ENCODE measurements at regions not wholly inside any gene's neighbourhood (a gene's known extent, or its start where the extent isn't known, plus 50 kb on each side); places are given as distances from the start of the nearest gene placed in this dataset.

- intact Hi-C loops (cut with DNase I): no loop called here
- 76 to 81% methylated on average over 5 of the region's 5 CpGs for WGBS, 2 donors
Measured at GRCh38 chr2:102986826-102987490, 225.1 kb downstream of the TMEM182 start.

DNA sequence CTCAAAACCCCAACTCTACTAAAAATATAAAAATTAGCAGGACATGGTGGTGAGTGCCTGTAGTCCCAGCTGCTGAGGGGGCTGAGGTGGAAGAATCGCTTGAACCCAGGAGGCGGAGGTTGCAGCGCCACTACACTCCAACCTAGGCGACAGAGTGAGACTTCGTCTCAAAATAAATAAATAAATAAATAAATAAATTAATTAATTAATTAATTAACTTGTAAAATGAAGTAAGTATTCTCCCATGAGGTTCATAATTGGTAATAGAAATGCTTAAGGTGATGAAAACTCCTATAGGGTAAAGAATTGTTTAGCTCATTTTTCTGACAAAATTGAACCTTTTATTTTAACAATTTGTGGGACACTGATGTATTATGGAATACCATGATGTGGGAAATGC, 230.8 kb downstream of the TMEM182 start:
- no peak for DNase-seq
- 92 to 98% methylated on average over 5 of the region's 5 CpGs for WGBS, 2 donors
- Histone ChIP-seq H3K27ac (no peak overlapping the region), H3K4me3 (no peak overlapping the region), H3K36me3 (no peaks in the 10 kb centered on the region), H3K4me1 (no peaks in the 10 kb centered on the region), H3K27me3 (no peaks in the 10 kb centered on the region), H3K9me3 (no peaks in the 10 kb centered on the region)
- no peak for TF ChIP-seq POLR2AphosphoS5 (IDR thresholded peaks at IDR 0.05)
- TF ChIP-seq, protein P1, sequence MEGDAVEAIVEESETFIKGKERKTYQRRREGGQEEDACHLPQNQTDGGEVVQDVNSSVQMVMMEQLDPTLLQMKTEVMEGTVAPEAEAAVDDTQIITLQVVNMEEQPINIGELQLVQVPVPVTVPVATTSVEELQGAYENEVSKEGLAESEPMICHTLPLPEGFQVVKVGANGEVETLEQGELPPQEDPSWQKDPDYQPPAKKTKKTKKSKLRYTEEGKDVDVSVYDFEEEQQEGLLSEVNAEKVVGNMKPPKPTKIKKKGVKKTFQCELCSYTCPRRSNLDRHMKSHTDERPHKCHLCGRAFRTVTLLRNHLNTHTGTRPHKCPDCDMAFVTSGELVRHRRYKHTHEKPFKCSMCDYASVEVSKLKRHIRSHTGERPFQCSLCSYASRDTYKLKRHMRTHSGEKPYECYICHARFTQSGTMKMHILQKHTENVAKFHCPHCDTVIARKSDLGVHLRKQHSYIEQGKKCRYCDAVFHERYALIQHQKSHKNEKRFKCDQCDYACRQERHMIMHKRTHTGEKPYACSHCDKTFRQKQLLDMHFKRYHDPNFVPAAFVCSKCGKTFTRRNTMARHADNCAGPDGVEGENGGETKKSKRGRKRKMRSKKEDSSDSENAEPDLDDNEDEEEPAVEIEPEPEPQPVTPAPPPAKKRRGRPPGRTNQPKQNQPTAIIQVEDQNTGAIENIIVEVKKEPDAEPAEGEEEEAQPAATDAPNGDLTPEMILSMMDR (IDR thresholded peaks at IDR 0.05): no peak
- no peak for TF ChIP-seq POLR2A (IDR thresholded peaks at IDR 0.05)
- TF ChIP-seq EP300 (IDR thresholded peaks at IDR 0.05): no peak
- intact Hi-C loops (cut with DNase I): no loop called here

More at GRCh38 chr2:102986826-102987490, 225.1 kb downstream of the TMEM182 start:
- TF ChIP-seq, protein P1 (IDR thresholded peaks at IDR 0.05): no peak
- no peak for TF ChIP-seq POLR2A (IDR thresholded peaks at IDR 0.05)
- no peak for TF ChIP-seq EP300 (IDR thresholded peaks at IDR 0.05)
- no peak for TF ChIP-seq POLR2AphosphoS5 (IDR thresholded peaks at IDR 0.05)
- Histone ChIP-seq H3K27me3 (no peaks in the 10 kb centered on the region), H3K9me3 (no peaks in the 10 kb centered on the region), H3K27ac (no peak overlapping the region), H3K36me3 (no peaks in the 10 kb centered on the region), H3K4me3 (no peak overlapping the region), H3K4me1 (peaks cover 0 to 4% (median 0%) of the 10 kb centered on the region in 4 donors)
- DNase-seq: no peak

DNA sequence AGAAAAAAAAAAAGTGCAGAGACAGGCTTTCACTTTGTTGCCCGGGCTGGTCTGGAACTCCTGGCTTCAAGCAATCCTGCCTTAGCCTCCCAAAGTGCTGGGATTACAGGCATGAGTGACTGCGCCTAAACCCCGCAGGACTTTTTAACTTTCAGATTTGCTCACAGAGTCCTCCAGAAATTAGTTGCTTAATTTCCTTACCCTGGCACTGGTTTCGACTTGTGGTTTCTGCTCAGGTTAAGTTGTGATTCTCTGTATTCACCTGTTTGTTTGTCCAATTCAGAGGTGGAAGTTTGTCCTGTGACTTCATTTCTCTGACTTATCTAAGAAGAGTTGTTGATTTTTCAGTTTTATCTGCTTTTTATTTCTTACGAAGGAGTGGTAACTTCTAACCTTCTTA, 238.1 kb downstream of the TMEM182 start:
- DNase-seq: no peak
- no peaks in the 10 kb centered on the region for H3K27me3 ChIP-seq
- intact Hi-C loops (cut with DNase I): no loop called here
- no peaks in the 10 kb centered on the region for H3K36me3 ChIP-seq
- WGBS, 2 donors: 84 to 86% methylated on average over 5 of the region's 5 CpGs
- H3K4me1 ChIP-seq: no peaks in the 10 kb centered on the region
- H3K9me3 ChIP-seq: no peaks in the 10 kb centered on the region
- H3K27ac ChIP-seq: no peak overlapping the region
- no peak for TF ChIP-seq POLR2A (IDR thresholded peaks at IDR 0.05)
- TF ChIP-seq, protein P1 (IDR thresholded peaks at IDR 0.05): no peak
- TF ChIP-seq EP300 (IDR thresholded peaks at IDR 0.05): no peak
- no peak for TF ChIP-seq POLR2AphosphoS5 (IDR thresholded peaks at IDR 0.05)
- no peak overlapping the region for H3K4me3 ChIP-seq

- TF ChIP-seq EP300 (IDR thresholded peaks at IDR 0.05): no peak
- DNase-seq: no peak
- H3K27me3 ChIP-seq: no peaks in the 10 kb centered on the region
- H3K4me3 ChIP-seq: no peak overlapping the region
- intact Hi-C loops (cut with DNase I): no loop called here
- H3K9me3 ChIP-seq: no peaks in the 10 kb centered on the region
- H3K4me1 ChIP-seq: no peaks in the 10 kb centered on the region
- no peak overlapping the region for H3K27ac ChIP-seq
- 89 to 93% methylated on average over 4 of the region's 4 CpGs for WGBS, 2 donors
- no peaks in the 10 kb centered on the region for H3K36me3 ChIP-seq
Measured at GRCh38 chr2:103002954-103003353, 241.1 kb downstream of the TMEM182 start.

GRCh38 chr2:103003750-103004260, 242.0 kb downstream of the TMEM182 start:
- WGBS, 2 donors: 87 to 90% methylated on average over 9 of the region's 9 CpGs
- no peak overlapping the region for H3K4me3 ChIP-seq
- intact Hi-C loops (cut with DNase I): no loop called here
- H3K27ac ChIP-seq: no peak overlapping the region
- H3K27me3 ChIP-seq: no peaks in the 10 kb centered on the region
- TF ChIP-seq, protein P1 (IDR thresholded peaks at IDR 0.05): no peak
- TF ChIP-seq EP300 (IDR thresholded peaks at IDR 0.05) (no peak), POLR2A (IDR thresholded peaks at IDR 0.05) (no peak), POLR2AphosphoS5 (IDR thresholded peaks at IDR 0.05) (no peak)
- no peak for DNase-seq
- H3K36me3 ChIP-seq: no peaks in the 10 kb centered on the region
- H3K9me3 ChIP-seq: no peaks in the 10 kb centered on the region
- no peaks in the 10 kb centered on the region for H3K4me1 ChIP-seq

All from sigmoid colon (tissue), 6 donors.